DND-41 (cell line): ENCODE measurements at regions not wholly inside any gene's neighbourhood (a gene's known extent, or its start where the extent isn't known, plus 50 kb on each side); places are given as distances from the start of the nearest gene placed in this dataset.
"Not testable (repeated sequence)": the region's sequence is repeated elsewhere in the genome, so short reads cannot be mapped to it uniquely, and the experiment has no call there.

Experiments used
- ATAC-seq: fragments of 200-7000 bp; cut with Tn5 transposase; 3 replicates; pipeline ENCODE4 v1.9.1; 2021; ENCODE audit warnings: low read depth; ENCODE audit not compliant: insufficient read depth
- DNase-seq: peaks from one replicate; pipeline ENCODE4 v3.0.0-alpha.2; 2020
- H2AFZ ChIP-seq: 2 replicates; pipeline ENCODE4 v1.6.0; 2012; ENCODE audit warnings: low read depth, low read length
- H3K27ac ChIP-seq: 2 replicates; pipeline ENCODE4 v1.5.1; 2012; ENCODE audit warnings: low read length, inconsistent platforms
- H3K27me3 ChIP-seq: fragments of 200-600 bp; sonication (generic); 2 replicates; pipeline ENCODE4 v1.6.0; 2012; ENCODE audit warnings: low read length, mild to moderate bottlenecking, inconsistent platforms; ENCODE audit not compliant: insufficient read depth, poor library complexity
- H3K36me3 ChIP-seq: 2 replicates; pipeline ENCODE4 v1.5.1; 2012; ENCODE audit warnings: low read length, inconsistent platforms; ENCODE audit not compliant: insufficient read depth
- H3K4me1 ChIP-seq: 2 replicates; pipeline ENCODE4 v1.5.1; 2012; ENCODE audit warnings: mild to moderate bottlenecking, low read length; ENCODE audit not compliant: insufficient read depth
- H3K4me2 ChIP-seq: 2 replicates; pipeline ENCODE4 v1.6.0; 2012; ENCODE audit warnings: mild to moderate bottlenecking, moderate library complexity, low read length, inconsistent platforms; ENCODE audit not compliant: insufficient read depth
- H3K4me3 ChIP-seq, 2 experiments: fragments of 200-600 bp in 1 of 2; shearing (Covaris generic) in 1 of 2; 2 replicates each; pipeline ENCODE4 v1.5.1; 2012 to 2016; ENCODE audit warnings: inconsistent platforms in 2 of 2, low read length in 2 of 2, mild to moderate bottlenecking in 2 of 2, low read depth in 1 of 2, moderate library complexity in 1 of 2
- H3K79me2 ChIP-seq: 2 replicates; pipeline ENCODE4 v1.6.0; 2012; ENCODE audit warnings: low read length, inconsistent platforms; ENCODE audit not compliant: insufficient read depth
- H3K9ac ChIP-seq: 2 replicates; pipeline ENCODE4 v1.6.0; 2012; ENCODE audit warnings: low read depth, mild to moderate bottlenecking, inconsistent platforms, low read length, moderate library complexity
- H3K9me3 ChIP-seq: 2 replicates; pipeline ENCODE4 v1.5.1; 2012; ENCODE audit warnings: low read length, moderate library complexity, mild to moderate bottlenecking, inconsistent platforms; ENCODE audit not compliant: insufficient read depth, severe bottlenecking
- H4K20me1 ChIP-seq: 2 replicates; pipeline ENCODE4 v1.6.0; 2012; ENCODE audit warnings: low read length; ENCODE audit not compliant: insufficient read depth
- EZH2 ChIP-seq: IDR thresholded peaks from 3 replicates; pipeline ENCODE4 v1.6.1; 2012; ENCODE audit warnings: borderline replicate concordance, low read depth, mild to moderate bottlenecking, moderate library complexity, low read length, inconsistent platforms; ENCODE audit not compliant: severe bottlenecking
- TF ChIP-seq, protein P1 (sequence below): IDR thresholded peaks from 2 replicates; pipeline ENCODE4 v1.5.1; 2012; ENCODE audit warnings: borderline replicate concordance, low read length, moderate library complexity, mild to moderate bottlenecking; ENCODE audit not compliant: poor library complexity, severe bottlenecking; ENCODE audit errors: extremely low read depth

DNA sequence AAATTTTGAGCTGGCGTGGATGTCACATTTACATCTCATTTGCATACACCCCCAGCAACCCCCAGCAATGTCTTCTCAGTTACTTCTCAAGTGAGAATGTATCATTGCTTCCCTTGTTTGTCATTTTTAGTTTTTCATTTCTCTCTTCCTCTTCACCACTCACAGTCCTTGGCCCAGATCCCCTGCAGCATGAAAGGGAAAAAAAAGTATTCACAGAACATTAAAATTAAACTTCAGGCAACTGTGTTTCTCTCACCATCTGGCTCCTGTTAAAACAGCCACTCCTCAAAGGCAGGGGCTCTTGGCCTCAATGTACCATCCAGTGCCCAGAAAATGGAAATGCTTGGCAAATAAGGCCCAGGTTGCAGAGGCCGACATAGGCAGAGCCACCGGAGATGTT lies 126.8 kb downstream of the CTNND1 start:
- H3K9me3 ChIP-seq = no peaks in the 10 kb centered on the region
- H3K27ac ChIP-seq = no peak overlapping the region
- no peaks in the 10 kb centered on the region for H3K36me3 ChIP-seq
- no peak overlapping the region for H2AFZ ChIP-seq
- no peak overlapping the region for H3K4me2 ChIP-seq
- H3K9ac ChIP-seq = no peak overlapping the region
- no peaks in the 10 kb centered on the region for H4K20me1 ChIP-seq
- H3K79me2 ChIP-seq = no peaks in the 10 kb centered on the region
- ATAC-seq (no peak), DNase-seq (no peak)
- no peak overlapping the region for H3K4me3 ChIP-seq
- TF ChIP-seq, protein P1, sequence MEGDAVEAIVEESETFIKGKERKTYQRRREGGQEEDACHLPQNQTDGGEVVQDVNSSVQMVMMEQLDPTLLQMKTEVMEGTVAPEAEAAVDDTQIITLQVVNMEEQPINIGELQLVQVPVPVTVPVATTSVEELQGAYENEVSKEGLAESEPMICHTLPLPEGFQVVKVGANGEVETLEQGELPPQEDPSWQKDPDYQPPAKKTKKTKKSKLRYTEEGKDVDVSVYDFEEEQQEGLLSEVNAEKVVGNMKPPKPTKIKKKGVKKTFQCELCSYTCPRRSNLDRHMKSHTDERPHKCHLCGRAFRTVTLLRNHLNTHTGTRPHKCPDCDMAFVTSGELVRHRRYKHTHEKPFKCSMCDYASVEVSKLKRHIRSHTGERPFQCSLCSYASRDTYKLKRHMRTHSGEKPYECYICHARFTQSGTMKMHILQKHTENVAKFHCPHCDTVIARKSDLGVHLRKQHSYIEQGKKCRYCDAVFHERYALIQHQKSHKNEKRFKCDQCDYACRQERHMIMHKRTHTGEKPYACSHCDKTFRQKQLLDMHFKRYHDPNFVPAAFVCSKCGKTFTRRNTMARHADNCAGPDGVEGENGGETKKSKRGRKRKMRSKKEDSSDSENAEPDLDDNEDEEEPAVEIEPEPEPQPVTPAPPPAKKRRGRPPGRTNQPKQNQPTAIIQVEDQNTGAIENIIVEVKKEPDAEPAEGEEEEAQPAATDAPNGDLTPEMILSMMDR = no peak
- TF ChIP-seq EZH2 = no peak
- no peaks in the 10 kb centered on the region for H3K4me1 ChIP-seq
- no peaks in the 10 kb centered on the region for H3K27me3 ChIP-seq

DNA sequence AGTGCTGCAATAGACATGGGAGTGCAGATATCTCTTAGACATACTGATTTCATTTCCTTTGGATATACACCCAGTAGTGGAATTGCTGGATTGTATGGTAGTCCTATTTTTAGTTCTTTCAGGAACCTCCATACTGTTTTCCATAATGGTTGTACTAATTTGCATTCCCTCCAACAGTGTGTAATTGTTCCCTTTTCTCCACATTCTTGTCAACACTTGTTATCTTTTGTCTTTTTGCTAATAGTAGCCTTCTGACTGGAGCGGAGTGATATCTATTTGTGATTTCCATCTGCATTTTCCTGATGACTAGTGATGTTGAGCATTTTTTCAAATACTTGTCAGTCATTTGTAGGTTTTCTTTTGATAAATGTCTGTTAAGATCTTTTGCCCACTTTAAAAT lies 128.9 kb downstream of the CTNND1 start:
- TF ChIP-seq EZH2 = no peak
- TF ChIP-seq, protein P1 = no peak

DNA sequence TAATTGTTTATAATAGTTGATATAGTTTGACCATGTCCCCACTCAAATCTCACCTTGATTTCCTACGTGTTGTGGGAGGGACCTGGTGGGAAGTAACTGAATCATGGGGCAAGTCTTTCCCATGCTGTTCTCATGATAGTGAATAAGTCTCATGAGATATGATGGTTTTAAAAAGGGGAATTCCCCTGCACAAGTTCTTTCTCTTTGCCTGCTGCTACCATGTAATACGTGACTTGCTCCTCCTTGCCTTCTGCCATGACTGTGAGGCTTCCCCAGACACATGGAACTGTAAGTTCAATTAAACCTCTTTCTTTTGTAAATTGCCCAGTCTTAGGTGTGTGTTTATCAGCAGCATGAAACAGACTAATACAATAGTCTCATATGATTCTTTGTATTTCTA lies 130.5 kb upstream of the OR9Q1 start:
- not testable (repeated sequence) for H3K9ac ChIP-seq, H3K79me2 ChIP-seq, H3K9me3 ChIP-seq, H3K27me3 ChIP-seq, DNase-seq, H3K4me2 ChIP-seq, H3K4me3 ChIP-seq, H3K4me1 ChIP-seq, ATAC-seq, H3K27ac ChIP-seq, H3K36me3 ChIP-seq, H2AFZ ChIP-seq, H4K20me1 ChIP-seq

More for the DNA sequence above, 128.9 kb downstream of the CTNND1 start:
- no peaks in the 10 kb centered on the region for H3K79me2 ChIP-seq
- DNase-seq = no peak
- H3K4me3 ChIP-seq = no peak overlapping the region
- no peak overlapping the region for H3K9ac ChIP-seq
- no peaks in the 10 kb centered on the region for H3K4me1 ChIP-seq
- H3K4me2 ChIP-seq = no peak overlapping the region
- no peaks in the 10 kb centered on the region for H3K36me3 ChIP-seq
- H2AFZ ChIP-seq = no peak overlapping the region
- no peak overlapping the region for H3K27ac ChIP-seq
- no peaks in the 10 kb centered on the region for H3K9me3 ChIP-seq
- ATAC-seq = no peak
- H3K27me3 ChIP-seq = no peaks in the 10 kb centered on the region
- no peaks in the 10 kb centered on the region for H4K20me1 ChIP-seq

DNA sequence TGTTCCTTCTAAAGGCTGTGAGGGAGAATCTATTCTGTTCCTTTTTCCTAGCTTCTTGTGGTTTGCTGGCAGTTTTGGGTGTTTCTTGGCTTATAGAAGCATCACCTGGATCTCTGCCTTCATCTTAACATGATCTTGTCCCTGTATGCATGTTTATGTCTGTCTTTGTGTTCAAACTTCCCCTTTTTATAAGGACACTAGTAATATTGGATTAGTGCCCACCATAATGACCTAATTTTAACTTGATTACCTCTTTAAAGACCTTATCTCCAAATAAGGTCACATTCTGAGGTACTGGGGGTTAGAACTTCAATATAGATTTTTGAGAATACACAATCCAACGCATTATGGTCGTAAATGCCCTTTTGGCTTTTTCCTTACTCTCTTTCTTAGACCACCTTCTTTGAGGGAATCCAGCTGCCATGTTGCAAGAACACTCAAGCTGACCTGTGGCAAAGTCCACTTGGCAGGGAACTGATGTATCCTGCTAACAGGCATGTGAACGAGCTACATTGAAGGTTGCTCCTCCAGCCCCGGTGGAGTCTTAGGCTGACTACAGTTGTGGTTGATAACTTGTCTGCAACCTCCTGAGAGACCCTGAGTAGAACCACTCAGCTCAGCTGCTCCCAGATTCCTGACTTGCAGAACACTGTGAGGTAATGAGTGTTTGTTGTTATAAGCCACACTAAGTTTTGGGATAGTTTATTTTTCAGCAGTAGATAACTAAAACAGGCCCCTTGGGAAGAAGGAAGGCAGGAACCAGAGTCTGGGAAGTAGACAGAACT lies 127.1 kb upstream of the OR9Q1 start:
- no peak overlapping the region for H2AFZ ChIP-seq
- no peak for ATAC-seq

More for the DNA sequence above, 127.1 kb upstream of the OR9Q1 start:
- H3K4me1 ChIP-seq = no peaks in the 10 kb centered on the region
- no peak overlapping the region for H3K4me2 ChIP-seq
- H3K36me3 ChIP-seq = no peaks in the 10 kb centered on the region
- TF ChIP-seq EZH2 = no peak
- TF ChIP-seq, protein P1 = no peak
- no peaks in the 10 kb centered on the region for H3K79me2 ChIP-seq
- DNase-seq = no peak
- peaks cover 3% of the 10 kb centered on the region for H3K27me3 ChIP-seq
- no peak overlapping the region for H3K4me3 ChIP-seq
- no peaks in the 10 kb centered on the region for H4K20me1 ChIP-seq
- no peak overlapping the region for H3K9ac ChIP-seq
- no peaks in the 10 kb centered on the region for H3K9me3 ChIP-seq
- H3K27ac ChIP-seq = no peak overlapping the region
